NCI-H1694 treated with DMSO at 0.1 percent for 48 hours (cell line): ENCODE measurements at regions not wholly inside any gene's neighbourhood (a gene's known extent, or its start where the extent isn't known, plus 50 kb on each side); places are given as distances from the start of the nearest gene placed in this dataset.
"Not testable (repeated sequence)": the region's sequence is repeated elsewhere in the genome, so short reads cannot be mapped to it uniquely, and the experiment has no call there.

Source experiments
- DNase-seq: peaks from one replicate; lab custom pipeline; 2025; lab: John Stamatoyannopoulos, UW

- DNase-seq, result no peak
Observed at GRCh38 chr19:28318469-28319179, 894.3 kb downstream of the UQCRFS1 start.

GRCh38 chr19:28316464-28316863, 896.5 kb downstream of the UQCRFS1 start:
- no peak for DNase-seq

- DNase-seq, result no peak
Observed at GRCh38 chr19:28314756-28315155, 898.2 kb downstream of the UQCRFS1 start.

GRCh38 chr19:28314287-28314686, 898.7 kb downstream of the UQCRFS1 start:
- DNase-seq, result no peak

- no peak for DNase-seq
Observed at GRCh38 chr19:28313633-28314032, 899.3 kb downstream of the UQCRFS1 start.

- no peak for DNase-seq
Observed at GRCh38 chr19:28312269-28312668, 900.7 kb downstream of the UQCRFS1 start.

- not testable (repeated sequence) for DNase-seq
Observed at GRCh38 chr19:28310829-28311228, 902.1 kb downstream of the UQCRFS1 start.

- no peak for DNase-seq
Observed at GRCh38 chr19:28309070-28309469, 903.9 kb downstream of the UQCRFS1 start.

- no peak for DNase-seq
Observed at GRCh38 chr19:28307963-28308362, 905.0 kb downstream of the UQCRFS1 start.

GRCh38 chr19:28307487-28307886, 905.5 kb downstream of the UQCRFS1 start:
- DNase-seq, result no peak

GRCh38 chr19:28305513-28305912, 907.4 kb downstream of the UQCRFS1 start:
- DNase-seq, result no peak

- no peak for DNase-seq
Observed at GRCh38 chr19:28303502-28303901, 909.4 kb downstream of the UQCRFS1 start.

- no peak for DNase-seq
Observed at GRCh38 chr19:28301961-28302360, 911.0 kb downstream of the UQCRFS1 start.

- DNase-seq, result no peak
Observed at GRCh38 chr19:28301463-28301862, 911.5 kb downstream of the UQCRFS1 start.

- DNase-seq, result no peak
Observed at GRCh38 chr19:28299649-28300048, 913.3 kb downstream of the UQCRFS1 start.

- DNase-seq, result no peak
Observed at GRCh38 chr19:28297586-28298157, 915.3 kb downstream of the UQCRFS1 start.

GRCh38 chr19:28297036-28297435, 915.9 kb downstream of the UQCRFS1 start:
- no peak for DNase-seq

GRCh38 chr19:28296506-28296905, 916.4 kb downstream of the UQCRFS1 start:
- DNase-seq, result no peak

GRCh38 chr19:28294975-28295374, 918.0 kb downstream of the UQCRFS1 start:
- DNase-seq, result not testable (repeated sequence)

GRCh38 chr19:28294395-28294794, 918.6 kb downstream of the UQCRFS1 start:
- DNase-seq, result no peak

- DNase-seq, result no peak
Observed at GRCh38 chr19:28293685-28294084, 919.3 kb downstream of the UQCRFS1 start.

- no peak for DNase-seq
Observed at GRCh38 chr19:28292822-28293500, 920.0 kb downstream of the UQCRFS1 start.

GRCh38 chr19:28291874-28292273, 921.1 kb downstream of the UQCRFS1 start:
- no peak for DNase-seq
